Right lobe of liver (tissue), 4 donors: ENCODE measurements at regions not wholly inside any gene's neighbourhood (a gene's known extent, or its start where the extent isn't known, plus 50 kb on each side); places are given as distances from the start of the nearest gene placed in this dataset.

Source experiments
- POLR2A ChIP-seq: fragments of 450-650 bp; IDR thresholded peaks from one replicate; pipeline ENCODE4 v1.6.1; 2017; ENCODE audit warnings: antibody characterized with exemption, mild to moderate bottlenecking
- TF ChIP-seq, protein P1 (sequence below), 4 donors: fragments of 200-600 bp in 3 of 4; fragments of 450-650 bp in 1 of 4; IDR thresholded peaks; one replicate each; pipeline versions ENCODE4 v1.5.1 to v1.8.0; 2016 to 2022; ENCODE audit warnings: antibody characterized with exemption in 4 of 4, mild to moderate bottlenecking in 2 of 4
- donor health status: DM: no; HTN: no; CAD: no.
- donor health status: DM: no; HTN: no; CAD: no.
- donor health status: DM: no; HTN: yes; CAD: no.

DNA sequence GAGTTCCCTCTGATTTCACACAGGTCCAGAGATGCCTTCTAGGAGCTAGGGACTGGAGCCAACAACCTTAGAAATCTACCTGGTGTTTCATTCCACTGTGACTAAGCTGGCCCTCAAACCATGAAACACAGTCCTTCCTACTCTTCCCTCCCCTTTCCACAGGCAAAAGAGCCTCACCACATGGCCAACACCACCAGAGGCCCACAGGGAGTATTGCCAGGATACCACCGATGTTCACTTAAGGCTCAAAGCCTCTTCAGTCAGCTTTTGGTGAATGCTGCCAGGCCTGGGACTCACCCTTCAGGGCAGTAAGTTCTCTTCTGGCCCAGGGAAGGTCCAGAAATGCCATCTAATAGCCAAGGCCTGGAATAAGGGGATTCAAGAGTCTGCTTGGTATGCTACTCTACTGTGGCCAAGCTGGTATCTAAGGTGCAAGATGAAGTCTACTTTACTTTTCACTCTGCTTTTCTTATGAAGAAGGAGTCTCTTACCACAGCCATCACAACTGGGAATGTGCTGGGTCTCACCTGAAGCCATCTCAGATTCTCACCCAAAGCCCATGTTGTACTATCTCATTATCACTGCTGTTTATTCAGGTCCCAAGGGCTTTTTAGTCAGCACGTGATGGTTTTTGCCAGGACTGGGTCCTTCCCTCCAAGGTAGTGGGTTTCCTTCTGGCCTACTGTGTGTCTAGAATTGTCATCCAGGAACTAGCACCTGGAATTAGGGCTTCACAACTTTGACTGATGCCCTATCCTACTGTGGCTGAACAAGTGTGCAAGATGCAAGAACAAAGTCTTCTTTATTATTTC is 1018.4 kb downstream of the TAF11L14 start:
- TF ChIP-seq, protein P1, sequence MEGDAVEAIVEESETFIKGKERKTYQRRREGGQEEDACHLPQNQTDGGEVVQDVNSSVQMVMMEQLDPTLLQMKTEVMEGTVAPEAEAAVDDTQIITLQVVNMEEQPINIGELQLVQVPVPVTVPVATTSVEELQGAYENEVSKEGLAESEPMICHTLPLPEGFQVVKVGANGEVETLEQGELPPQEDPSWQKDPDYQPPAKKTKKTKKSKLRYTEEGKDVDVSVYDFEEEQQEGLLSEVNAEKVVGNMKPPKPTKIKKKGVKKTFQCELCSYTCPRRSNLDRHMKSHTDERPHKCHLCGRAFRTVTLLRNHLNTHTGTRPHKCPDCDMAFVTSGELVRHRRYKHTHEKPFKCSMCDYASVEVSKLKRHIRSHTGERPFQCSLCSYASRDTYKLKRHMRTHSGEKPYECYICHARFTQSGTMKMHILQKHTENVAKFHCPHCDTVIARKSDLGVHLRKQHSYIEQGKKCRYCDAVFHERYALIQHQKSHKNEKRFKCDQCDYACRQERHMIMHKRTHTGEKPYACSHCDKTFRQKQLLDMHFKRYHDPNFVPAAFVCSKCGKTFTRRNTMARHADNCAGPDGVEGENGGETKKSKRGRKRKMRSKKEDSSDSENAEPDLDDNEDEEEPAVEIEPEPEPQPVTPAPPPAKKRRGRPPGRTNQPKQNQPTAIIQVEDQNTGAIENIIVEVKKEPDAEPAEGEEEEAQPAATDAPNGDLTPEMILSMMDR (IDR thresholded peaks at IDR 0.05), result no peak
- TF ChIP-seq POLR2A, result no peak
